T47D (cell line): ENCODE measurements at regions not wholly inside any gene's neighbourhood (a gene's known extent, or its start where the extent isn't known, plus 50 kb on each side); places are given as distances from the start of the nearest gene placed in this dataset.

Source experiments
- DNase-seq, 2 experiments: peaks; one replicate each; pipeline versions ENCODE4 v3.0.0 to v3.0.0-alpha.2; 2011 to 2012; ENCODE audit warnings: low read depth in 1 of 2, low spot score in 1 of 2
- JUND ChIP-seq: IDR thresholded peaks from 2 replicates; pipeline ENCODE4 v1.6.1; 2012; ENCODE audit warnings: low read depth
- in situ Hi-C: cut with HindIII; loops from 2 replicates; pipeline ENCODE4 v1.10.0; 2016; ENCODE audit warnings: low sequenced_read_pairs, low pct_unique_long_range_greater_than_20kb

DNA sequence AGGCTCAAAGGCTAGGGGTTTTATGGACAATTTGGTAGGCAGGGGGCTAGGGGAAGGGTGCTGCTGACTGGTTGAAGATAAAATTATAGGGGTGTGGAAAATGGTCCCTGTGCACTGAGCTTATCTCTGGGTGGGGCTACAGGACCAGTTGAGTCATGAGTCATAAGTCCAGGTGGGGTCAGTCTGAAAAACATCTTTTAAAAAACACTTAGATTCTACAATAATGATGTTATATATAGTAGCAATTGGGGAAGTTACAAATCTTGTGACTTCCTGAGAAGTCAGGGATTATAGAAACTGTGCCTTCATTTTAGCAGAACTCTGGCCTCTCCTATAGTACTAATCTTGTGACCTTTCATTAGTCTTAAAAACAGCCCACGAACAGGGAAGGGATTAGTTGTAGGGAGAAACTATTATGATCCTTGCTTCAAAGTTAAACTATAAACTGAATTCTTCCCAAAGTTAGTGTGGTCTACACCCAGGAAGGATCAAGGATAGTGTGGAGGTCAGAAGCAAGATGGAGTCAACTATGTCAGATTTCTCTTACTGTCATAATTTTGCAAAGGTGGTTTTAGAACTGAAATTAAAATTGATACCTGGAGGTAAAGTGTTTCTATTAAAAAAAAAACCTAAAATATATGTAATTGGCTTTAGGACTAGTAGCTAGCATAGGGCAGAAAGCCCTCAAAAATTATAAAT lies 130.1 kb downstream of the P2RY1 start:
- TF ChIP-seq JUND = no peak
- DNase-seq = no peak
- in situ Hi-C loops = no loop called here

GRCh38 chr3:152968388-152969024 lies 133.6 kb downstream of the P2RY1 start:
- peak in 1 of 2 experiments; percentile 43 for DNase-seq
- in situ Hi-C loops = no loop called here
- no peak for TF ChIP-seq JUND

DNA sequence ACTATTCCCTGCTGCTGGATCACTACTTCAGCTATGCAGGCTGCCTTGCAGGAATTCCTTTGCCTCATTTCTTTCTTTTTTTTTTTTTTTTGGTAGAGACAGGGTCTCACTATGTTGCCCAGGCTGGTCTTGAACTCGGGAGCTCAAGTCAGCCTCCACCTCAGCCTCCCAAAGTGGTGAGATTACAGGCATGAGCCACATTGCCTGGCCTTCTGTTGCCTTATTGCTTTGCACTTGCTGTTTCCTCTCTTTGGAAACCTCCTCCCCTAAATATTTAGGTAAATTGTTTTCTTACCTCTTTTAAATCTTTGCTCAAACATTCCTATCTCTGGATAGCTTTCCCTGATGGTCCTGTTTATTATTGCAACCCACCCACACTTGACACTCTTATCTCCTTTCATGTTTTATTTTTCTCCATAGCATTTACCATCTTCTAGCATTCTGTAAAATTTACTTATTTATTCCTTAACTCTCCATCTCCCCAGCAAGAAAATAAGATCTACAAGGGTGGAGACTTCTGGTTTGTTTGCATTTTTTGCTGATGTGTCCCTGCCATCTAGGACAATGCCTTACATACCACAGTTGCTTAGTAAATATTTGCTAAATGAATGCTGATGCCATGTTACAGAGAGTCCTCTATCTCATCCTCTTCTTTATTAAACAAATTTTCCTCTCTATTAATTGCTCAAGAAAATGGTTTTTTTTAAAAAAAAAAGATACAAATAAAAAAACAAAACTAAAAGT lies 134.8 kb downstream of the P2RY1 start:
- peak; percentile 75 for TF ChIP-seq JUND
- in situ Hi-C loops = no loop called here
- peak in 1 of 2 experiments; percentile 86 for DNase-seq

- in situ Hi-C loops = no loop called here
- no peak for TF ChIP-seq JUND
- DNase-seq = no peak
Observed at GRCh38 chr3:152970851-152971250, 135.9 kb downstream of the P2RY1 start.

DNA sequence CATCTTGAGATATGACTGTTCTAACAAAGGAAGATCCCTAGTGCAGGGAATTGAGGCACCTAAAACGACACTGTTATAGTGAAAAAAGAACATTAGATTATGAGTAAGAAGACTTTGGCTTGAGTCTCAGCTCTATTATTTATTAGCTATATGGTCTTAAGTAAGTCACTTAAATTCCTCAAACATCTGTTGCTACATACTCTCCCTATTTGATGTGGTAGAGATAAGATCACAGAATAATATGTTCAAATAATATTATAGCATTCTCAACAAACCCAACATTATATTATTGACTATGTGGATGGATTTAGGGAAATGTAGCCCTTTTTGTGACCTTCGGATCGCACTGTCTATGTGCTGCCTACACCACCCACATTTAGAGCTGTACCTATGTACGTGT lies 136.9 kb downstream of the P2RY1 start:
- in situ Hi-C loops = no loop called here
- DNase-seq = no peak
- TF ChIP-seq JUND = no peak

GRCh38 chr3:152973575-152973974 lies 138.6 kb downstream of the P2RY1 start:
- in situ Hi-C loops = no loop called here
- DNase-seq = peak in 1 of 2 experiments; percentile 16
- TF ChIP-seq JUND = no peak

- TF ChIP-seq JUND = no peak
- DNase-seq = no peak
- in situ Hi-C loops = no loop called here
Observed at GRCh38 chr3:152976239-152976638, 141.3 kb downstream of the P2RY1 start.

GRCh38 chr3:152977366-152977765 lies 142.4 kb downstream of the P2RY1 start:
- DNase-seq = no peak
- in situ Hi-C loops = no loop called here
- TF ChIP-seq JUND = no peak

- DNase-seq = no peak
- no peak for TF ChIP-seq JUND
- in situ Hi-C loops = no loop called here
Observed at GRCh38 chr3:152978152-152978551, 143.2 kb downstream of the P2RY1 start.

DNA sequence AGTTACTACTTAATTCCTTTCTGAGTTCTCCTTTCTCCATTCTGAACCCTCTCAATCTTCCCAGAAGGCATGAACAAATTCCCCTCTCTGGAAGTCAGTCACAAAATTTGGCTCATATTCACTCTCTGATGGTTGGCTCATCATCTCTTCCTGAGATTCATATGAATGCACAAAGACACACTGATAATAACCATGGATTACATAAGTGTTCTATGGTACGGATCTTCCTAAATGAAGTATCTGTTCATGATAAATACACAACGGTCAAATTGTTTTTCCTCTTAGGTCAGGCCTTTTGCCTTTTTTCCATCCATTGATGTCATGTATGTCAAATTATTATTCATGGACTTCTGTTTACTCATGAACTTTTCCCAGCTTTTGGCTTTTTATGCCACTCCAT lies 162.6 kb downstream of the P2RY1 start:
- in situ Hi-C loops = no loop called here
- no peak for DNase-seq
- no peak for TF ChIP-seq JUND

DNA sequence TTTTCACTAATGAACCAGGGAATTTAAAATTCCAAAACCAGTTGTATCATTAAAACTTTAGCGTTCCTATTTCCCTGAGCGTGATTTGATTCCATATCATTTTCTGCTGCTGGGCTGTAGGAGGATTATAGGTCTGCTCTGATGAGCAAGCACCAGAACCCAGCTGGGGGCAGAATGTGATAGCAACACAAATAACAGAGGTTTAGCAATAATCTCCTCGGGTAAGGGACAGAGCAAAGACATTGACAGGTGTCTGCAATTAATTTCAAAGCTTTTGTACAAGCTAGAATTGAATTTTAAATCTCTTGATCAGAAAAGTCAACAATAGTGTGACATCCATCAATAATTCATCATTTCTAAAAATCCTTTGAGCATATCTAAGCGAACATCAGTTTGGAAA lies 163.4 kb upstream of the RAP2B start:
- in situ Hi-C loops = no loop called here
- no peak for TF ChIP-seq JUND

DNA sequence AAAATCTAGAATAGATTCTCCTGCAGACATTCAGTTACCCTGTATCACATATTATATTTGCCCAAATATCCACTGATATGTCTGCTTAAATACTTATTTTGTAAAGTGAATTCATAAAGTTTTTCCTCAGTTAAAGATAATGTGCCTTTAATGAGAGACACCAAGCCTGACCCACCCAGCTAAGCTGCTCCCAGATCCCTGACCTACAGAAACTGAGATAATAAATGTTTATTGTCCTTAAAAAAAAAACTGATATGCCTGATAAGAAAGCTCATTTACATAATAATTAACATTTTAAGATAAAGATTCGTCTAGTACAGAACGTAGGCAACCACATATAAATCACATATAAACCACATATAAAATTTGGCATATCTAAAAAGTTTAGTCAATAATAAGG lies 161.7 kb upstream of the RAP2B start:
- in situ Hi-C loops = no loop called here
- no peak for DNase-seq
- no peak for TF ChIP-seq JUND

More for the DNA sequence above, 163.4 kb upstream of the RAP2B start:
- no peak for DNase-seq
